Type B pancreatic cell (in vitro differentiated cells): ENCODE measurements at regions not wholly inside any gene's neighbourhood (a gene's known extent, or its start where the extent isn't known, plus 50 kb on each side); places are given as distances from the start of the nearest gene placed in this dataset.

ENCODE experiments used
- DNase-seq: peaks from one replicate; pipeline ENCODE4 v3.0.0; 2021; ENCODE audit warnings: mixed read lengths; ENCODE audit not compliant: unreplicated experiment; ENCODE audit errors: extremely low spot score
- H3K27ac Mint-ChIP-seq: 2 replicates; pipeline ENCODE4 v1.8.0; 2021; ENCODE audit warnings: mild to moderate bottlenecking, mixed read lengths
- H3K27me3 Mint-ChIP-seq: 2 replicates; pipeline ENCODE4 v1.8.0; 2021; ENCODE audit warnings: mixed read lengths
- H3K36me3 Mint-ChIP-seq: 2 replicates; pipeline ENCODE4 v1.8.0; 2021; ENCODE audit warnings: mixed read lengths
- H3K4me1 Mint-ChIP-seq: one replicate; pipeline ENCODE4 v1.8.0; 2021; ENCODE audit warnings: mixed read lengths; ENCODE audit not compliant: unreplicated experiment
- H3K4me3 Mint-ChIP-seq: 2 replicates; pipeline ENCODE4 v1.8.0; 2021; ENCODE audit warnings: mild to moderate bottlenecking, mixed read lengths
- H3K9me3 Mint-ChIP-seq: 2 replicates; pipeline ENCODE4 v1.8.0; 2021; ENCODE audit warnings: mixed read lengths
- CTCF ChIP-seq: fragments of 200-600 bp; sonication (generic); conservative IDR thresholded peaks from 2 replicates; pipeline ENCODE4 v1.5.0; 2021; ENCODE audit warnings: antibody characterized with exemption, mild to moderate bottlenecking

- H3K27ac Mint-ChIP-seq = no peak overlapping the region
- H3K4me3 Mint-ChIP-seq = no peak overlapping the region
- H3K27me3 Mint-ChIP-seq = peaks cover 4% of the 10 kb centered on the region
- TF ChIP-seq CTCF = no peak
- no peaks in the 10 kb centered on the region for H3K36me3 Mint-ChIP-seq
- no peaks in the 10 kb centered on the region for H3K9me3 Mint-ChIP-seq
- no peak for DNase-seq
- peaks cover 50% of the 10 kb centered on the region for H3K4me1 Mint-ChIP-seq
Measured at GRCh38 chr15:62475591-62475990, 310.5 kb upstream of the C2CD4B start.

GRCh38 chr15:62476163-62476562 is 311.1 kb upstream of the C2CD4B start:
- H3K9me3 Mint-ChIP-seq = no peaks in the 10 kb centered on the region
- no peaks in the 10 kb centered on the region for H3K36me3 Mint-ChIP-seq
- no peak for TF ChIP-seq CTCF
- H3K4me3 Mint-ChIP-seq = no peak overlapping the region
- peaks cover 4% of the 10 kb centered on the region for H3K27me3 Mint-ChIP-seq
- H3K27ac Mint-ChIP-seq = no peak overlapping the region
- DNase-seq = no peak
- peaks cover 44% of the 10 kb centered on the region for H3K4me1 Mint-ChIP-seq

- peaks cover 4% of the 10 kb centered on the region for H3K27me3 Mint-ChIP-seq
- no peak for DNase-seq
- TF ChIP-seq CTCF = no peak
- H3K27ac Mint-ChIP-seq = no peak overlapping the region
- peaks cover 30% of the 10 kb centered on the region for H3K4me1 Mint-ChIP-seq
- H3K4me3 Mint-ChIP-seq = no peak overlapping the region
- no peaks in the 10 kb centered on the region for H3K9me3 Mint-ChIP-seq
- no peaks in the 10 kb centered on the region for H3K36me3 Mint-ChIP-seq
Measured at GRCh38 chr15:62477929-62478328, 312.8 kb upstream of the C2CD4B start.

- Mint-ChIP-seq H3K27me3 (peaks cover 5% of the 10 kb centered on the region), H3K36me3 (peaks cover 10% of the 10 kb centered on the region), H3K9me3 (peaks cover 5% of the 10 kb centered on the region), H3K27ac (peak overlapping the region; percentile 2), H3K4me3 (no peak overlapping the region), H3K4me1 (peaks cover 38% of the 10 kb centered on the region)
- DNase-seq = no peak
- TF ChIP-seq CTCF = peak; percentile 31
Measured at GRCh38 chr15:62482785-62483429, 317.8 kb upstream of the C2CD4B start.

- Mint-ChIP-seq H3K27ac (peak overlapping the region; percentile 40), H3K4me3 (no peak overlapping the region)
- no peak for TF ChIP-seq CTCF
Measured at GRCh38 chr15:62483814-62484213, 318.7 kb upstream of the C2CD4B start.

More at GRCh38 chr15:62483814-62484213, 318.7 kb upstream of the C2CD4B start:
- Mint-ChIP-seq H3K4me1 (peaks cover 33% of the 10 kb centered on the region), H3K9me3 (peaks cover 5% of the 10 kb centered on the region), H3K36me3 (peaks cover 10% of the 10 kb centered on the region), H3K27me3 (peaks cover 5% of the 10 kb centered on the region)
- no peak for DNase-seq
